Liver (tissue), 3 donors: ENCODE measurements at regions not wholly inside any gene's neighbourhood (a gene's known extent, or its start where the extent isn't known, plus 50 kb on each side); places are given as distances from the start of the nearest gene placed in this dataset.

ENCODE experiments used
- CTCF ChIP-seq: fragments of 150-350 bp; IDR thresholded peaks from 2 replicates; pipeline ENCODE4 v1.5.1; 2017; ENCODE audit warnings: improper control_type of control experiment, low read depth, low read length; ENCODE audit not compliant: missing input control
- FOXA1 ChIP-seq: IDR thresholded peaks from 2 replicates; pipeline ENCODE4 v1.6.1; 2016; ENCODE audit warnings: antibody characterized with exemption
- GABPA ChIP-seq, 2 donors: IDR thresholded peaks in 1 of 2; conservative IDR thresholded peaks in 1 of 2; 2 replicates each; pipeline ENCODE4 v1.6.1; 2016; ENCODE audit warnings: antibody characterized with exemption in 2 of 2, mild to moderate bottlenecking in 1 of 2, moderate library complexity in 1 of 2
- JUND ChIP-seq, 2 donors: IDR thresholded peaks; 2 replicates each; pipeline ENCODE4 v1.6.1; 2016; ENCODE audit warnings: antibody characterized with exemption in 2 of 2
- RAD21 ChIP-seq, 2 donors: IDR thresholded peaks; 2 replicates each; pipeline ENCODE4 v1.6.1; 2016; ENCODE audit warnings: antibody characterized with exemption in 2 of 2, mild to moderate bottlenecking in 2 of 2
- REST ChIP-seq: IDR thresholded peaks from 2 replicates; pipeline ENCODE4 v1.6.1; 2016; ENCODE audit warnings: antibody characterized with exemption, mild to moderate bottlenecking
- RXRA ChIP-seq, 2 donors: IDR thresholded peaks; 2 replicates each; pipeline ENCODE4 v1.6.1; 2017 to 2018; ENCODE audit warnings: antibody characterized with exemption in 2 of 2, mild to moderate bottlenecking in 1 of 2
- TAF1 ChIP-seq: conservative IDR thresholded peaks from 2 replicates; pipeline ENCODE4 v1.6.1; 2016; ENCODE audit warnings: antibody characterized with exemption, mild to moderate bottlenecking
- YY1 ChIP-seq: IDR thresholded peaks from 2 replicates; pipeline ENCODE4 v1.6.1; 2016; ENCODE audit warnings: antibody characterized with exemption, mild to moderate bottlenecking
- ZBTB33 ChIP-seq: IDR thresholded peaks from 2 replicates; pipeline ENCODE4 v1.6.1; 2016; ENCODE audit warnings: antibody characterized with exemption
- donor health status: healthy.
- donor health status: healthy.

GRCh38 chr19:41499899-41500298 lies 56.9 kb downstream of the ERICH4 start:
- no peak for TF ChIP-seq CTCF
- no peak for TF ChIP-seq RAD21 (IDR thresholded peaks at IDR 0.05)
- TF ChIP-seq REST: no peak
- no peak for TF ChIP-seq FOXA1
- TF ChIP-seq TAF1: no peak
- no peak for TF ChIP-seq JUND (IDR thresholded peaks at IDR 0.05)
- TF ChIP-seq RXRA (IDR thresholded peaks at IDR 0.05): no peak
- TF ChIP-seq GABPA (IDR thresholded peaks at IDR 0.05 in 1 of 2, conservative IDR thresholded peaks at IDR 0.05 in 1 of 2): no peak
- no peak for TF ChIP-seq YY1
- TF ChIP-seq ZBTB33: no peak
